Mammary epithelial cell (primary cell): ENCODE measurements at regions not wholly inside any gene's neighbourhood (a gene's known extent, or its start where the extent isn't known, plus 50 kb on each side); places are given as distances from the start of the nearest gene placed in this dataset.

Source experiments
- CTCF ChIP-seq, 2 donors: IDR thresholded peaks in 1 of 2; conservative IDR thresholded peaks in 1 of 2; 2 replicates each; pipeline ENCODE4 v1.5.1; 2011 to 2012; ENCODE audit warnings: inconsistent platforms in 2 of 2, low read length in 2 of 2, mild to moderate bottlenecking in 2 of 2, control low read depth in 1 of 2, low read depth in 1 of 2; ENCODE audit not compliant: insufficient read depth in 1 of 2; ENCODE audit errors: extremely low read depth in 1 of 2
- EZH2 ChIP-seq: IDR thresholded peaks from 2 replicates; pipeline ENCODE4 v1.6.1; 2012; ENCODE audit warnings: low read length, inconsistent platforms, borderline replicate concordance

- TF ChIP-seq CTCF (conservative IDR thresholded peaks at IDR 0.05 in 1 of 2, IDR thresholded peaks at IDR 0.05 in 1 of 2; ENCODE audit: extremely low read depth in 1 of 2, insufficient read depth in 1 of 2, low read depth in 1 of 2, low read length in 2 of 2) (no peak), EZH2 (no peak)
Measured at GRCh38 chr17:77380395-77381184, 239.8 kb downstream of the SEC14L1 start.
